GM12874 (cell line): ENCODE measurements at regions not wholly inside any gene's neighbourhood (a gene's known extent, or its start where the extent isn't known, plus 50 kb on each side); places are given as distances from the start of the nearest gene placed in this dataset.

Experiments
- TF ChIP-seq, protein P1 (sequence below): IDR thresholded peaks from 2 replicates; pipeline ENCODE4 v1.5.1; 2011; ENCODE audit warnings: low read depth, mild to moderate bottlenecking, control low read depth, low read length, moderate library complexity; ENCODE audit not compliant: insufficient read depth

DNA sequence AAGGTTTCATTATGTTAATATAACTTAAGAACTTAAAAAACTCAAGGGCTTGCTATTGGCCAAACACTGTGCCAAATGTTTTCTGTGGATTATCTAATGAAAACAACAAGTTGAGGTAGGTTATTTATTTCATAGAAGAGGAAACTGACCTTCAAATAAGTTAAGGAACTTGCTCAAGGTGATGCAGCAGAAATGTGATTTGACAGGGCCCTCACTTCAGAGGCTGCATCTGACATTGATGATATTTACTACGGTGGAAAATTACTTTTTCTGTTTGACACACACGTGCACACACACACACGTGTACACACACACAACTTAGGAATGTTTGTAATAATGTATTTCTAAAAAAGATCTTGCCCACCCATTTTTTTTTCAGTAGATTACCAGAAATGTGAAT, 137.2 kb upstream of the CXCR4 start:
- TF ChIP-seq, protein P1, sequence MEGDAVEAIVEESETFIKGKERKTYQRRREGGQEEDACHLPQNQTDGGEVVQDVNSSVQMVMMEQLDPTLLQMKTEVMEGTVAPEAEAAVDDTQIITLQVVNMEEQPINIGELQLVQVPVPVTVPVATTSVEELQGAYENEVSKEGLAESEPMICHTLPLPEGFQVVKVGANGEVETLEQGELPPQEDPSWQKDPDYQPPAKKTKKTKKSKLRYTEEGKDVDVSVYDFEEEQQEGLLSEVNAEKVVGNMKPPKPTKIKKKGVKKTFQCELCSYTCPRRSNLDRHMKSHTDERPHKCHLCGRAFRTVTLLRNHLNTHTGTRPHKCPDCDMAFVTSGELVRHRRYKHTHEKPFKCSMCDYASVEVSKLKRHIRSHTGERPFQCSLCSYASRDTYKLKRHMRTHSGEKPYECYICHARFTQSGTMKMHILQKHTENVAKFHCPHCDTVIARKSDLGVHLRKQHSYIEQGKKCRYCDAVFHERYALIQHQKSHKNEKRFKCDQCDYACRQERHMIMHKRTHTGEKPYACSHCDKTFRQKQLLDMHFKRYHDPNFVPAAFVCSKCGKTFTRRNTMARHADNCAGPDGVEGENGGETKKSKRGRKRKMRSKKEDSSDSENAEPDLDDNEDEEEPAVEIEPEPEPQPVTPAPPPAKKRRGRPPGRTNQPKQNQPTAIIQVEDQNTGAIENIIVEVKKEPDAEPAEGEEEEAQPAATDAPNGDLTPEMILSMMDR: no peak

GRCh38 chr2:136254681-136255080, 136.7 kb upstream of the CXCR4 start:
- TF ChIP-seq, protein P1: no peak

GRCh38 chr2:136253288-136254004, 135.5 kb upstream of the CXCR4 start:
- TF ChIP-seq, protein P1: no peak

DNA sequence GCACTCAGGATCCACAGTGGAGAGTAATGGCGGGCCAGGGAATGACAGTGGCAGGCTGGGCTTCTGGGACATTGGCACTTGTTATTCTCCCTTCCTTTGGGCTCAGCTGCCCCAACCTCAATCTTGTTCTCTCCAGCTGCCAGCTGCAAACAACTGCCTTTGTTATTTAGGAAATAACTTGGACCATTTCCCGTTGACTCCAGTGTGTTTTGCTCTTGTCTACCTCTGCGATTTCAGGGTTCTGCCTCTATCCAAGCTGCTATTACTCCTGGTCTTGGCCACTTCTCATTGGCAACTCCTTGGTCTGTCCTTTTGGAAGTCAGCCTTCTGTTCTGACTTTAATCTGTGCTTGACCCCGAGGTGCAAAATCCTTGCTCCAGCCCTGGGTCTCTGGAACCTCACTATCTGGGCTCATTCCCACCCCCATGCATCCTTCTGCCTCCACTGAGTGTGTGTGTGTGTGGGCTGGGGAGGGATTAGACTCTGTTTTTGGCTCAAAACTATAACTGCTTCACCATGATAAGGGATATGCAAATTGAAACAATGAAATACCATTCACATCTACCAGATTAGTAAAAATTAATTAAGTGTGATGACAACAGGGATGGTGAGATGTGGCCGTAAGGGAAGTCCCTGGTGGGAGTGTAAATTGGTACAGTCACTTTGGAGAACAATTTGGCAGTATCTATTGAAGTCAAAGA, 134.1 kb upstream of the CXCR4 start:
- TF ChIP-seq, protein P1: no peak

- TF ChIP-seq, protein P1: no peak
These were observed 133.4 kb upstream of the CXCR4 start for GRCh38 chr2:136251197-136251884.

DNA sequence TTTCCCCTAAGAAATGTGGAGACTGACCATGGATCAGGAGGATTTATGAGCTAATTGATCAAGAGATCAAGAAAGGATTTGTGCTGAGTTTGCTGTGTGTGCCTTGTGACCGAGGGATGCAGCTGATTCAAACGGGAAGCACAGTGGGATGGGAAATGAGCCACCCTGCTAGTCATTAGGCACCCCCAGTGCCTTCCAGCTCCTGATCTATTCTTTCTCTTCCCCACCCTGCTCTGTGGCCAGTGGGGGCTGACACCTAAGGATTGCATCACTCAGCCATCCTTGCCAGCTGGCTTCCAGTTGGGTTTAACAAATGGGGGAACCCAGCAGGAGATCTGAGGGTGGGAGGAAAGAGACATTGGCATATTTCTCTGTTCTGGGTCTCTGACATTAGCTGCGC, 132.2 kb upstream of the CXCR4 start:
- TF ChIP-seq, protein P1: no peak

DNA sequence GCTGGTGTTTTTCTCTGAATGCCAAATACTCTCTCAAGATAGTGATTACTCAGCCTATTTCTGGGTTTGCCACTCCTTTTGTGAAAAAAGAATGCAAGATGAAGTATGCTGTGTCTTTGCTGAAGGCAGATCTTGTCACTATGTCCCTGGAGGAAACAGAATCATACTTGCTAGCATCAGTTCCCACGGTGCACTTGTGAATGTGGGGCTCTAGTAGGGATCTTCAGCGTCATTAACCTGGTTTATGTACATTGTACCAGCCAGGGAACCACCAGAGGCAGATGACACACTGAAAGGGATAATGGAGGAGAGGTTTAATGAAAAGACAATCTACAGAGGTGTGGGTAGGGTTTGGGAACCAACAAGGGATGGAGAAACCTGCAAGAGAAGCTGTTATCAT, 131.0 kb upstream of the CXCR4 start:
- TF ChIP-seq, protein P1: no peak
